ENCODE measurements at regions not wholly inside any gene's neighbourhood (a gene's known extent, or its start where the extent isn't known, plus 50 kb on each side); places are given as distances from the start of the nearest gene placed in this dataset.

DNA sequence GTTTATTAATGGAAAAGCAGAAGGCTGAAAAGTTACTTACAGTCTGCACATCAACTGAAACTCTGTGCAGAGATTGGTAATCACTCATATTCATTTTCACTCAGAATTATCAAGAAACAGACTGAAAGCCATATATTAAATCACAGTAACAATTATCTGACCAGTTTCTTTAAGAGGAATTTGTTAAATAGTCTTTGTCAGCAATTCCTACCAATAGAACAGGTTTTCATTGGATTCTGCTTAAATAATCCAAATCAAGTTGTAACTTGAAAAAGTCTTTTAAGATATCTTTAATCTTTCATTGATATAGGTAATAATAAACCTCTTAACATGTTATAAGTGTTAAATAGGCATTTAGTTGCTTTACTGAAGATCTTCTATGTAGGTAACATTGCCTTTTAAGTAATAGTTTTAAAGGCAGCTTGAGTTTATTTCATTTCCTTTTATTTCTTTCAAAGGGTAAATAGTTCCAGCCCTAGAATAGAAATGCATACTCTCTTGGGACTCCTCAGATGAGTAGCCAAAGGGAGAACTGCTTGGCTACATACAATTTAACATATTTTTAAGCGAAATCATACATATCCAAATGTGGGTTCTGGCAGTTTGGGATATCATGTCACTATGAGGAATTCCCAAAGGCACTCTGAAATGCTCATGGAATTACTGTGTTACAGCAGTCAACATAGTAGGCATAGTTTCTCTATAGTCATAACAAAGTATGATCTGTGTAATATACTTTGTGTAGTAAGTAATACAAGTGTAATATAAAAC, 326.0 kb upstream of the SPRY2 start:
- TF ChIP-seq, protein P1, sequence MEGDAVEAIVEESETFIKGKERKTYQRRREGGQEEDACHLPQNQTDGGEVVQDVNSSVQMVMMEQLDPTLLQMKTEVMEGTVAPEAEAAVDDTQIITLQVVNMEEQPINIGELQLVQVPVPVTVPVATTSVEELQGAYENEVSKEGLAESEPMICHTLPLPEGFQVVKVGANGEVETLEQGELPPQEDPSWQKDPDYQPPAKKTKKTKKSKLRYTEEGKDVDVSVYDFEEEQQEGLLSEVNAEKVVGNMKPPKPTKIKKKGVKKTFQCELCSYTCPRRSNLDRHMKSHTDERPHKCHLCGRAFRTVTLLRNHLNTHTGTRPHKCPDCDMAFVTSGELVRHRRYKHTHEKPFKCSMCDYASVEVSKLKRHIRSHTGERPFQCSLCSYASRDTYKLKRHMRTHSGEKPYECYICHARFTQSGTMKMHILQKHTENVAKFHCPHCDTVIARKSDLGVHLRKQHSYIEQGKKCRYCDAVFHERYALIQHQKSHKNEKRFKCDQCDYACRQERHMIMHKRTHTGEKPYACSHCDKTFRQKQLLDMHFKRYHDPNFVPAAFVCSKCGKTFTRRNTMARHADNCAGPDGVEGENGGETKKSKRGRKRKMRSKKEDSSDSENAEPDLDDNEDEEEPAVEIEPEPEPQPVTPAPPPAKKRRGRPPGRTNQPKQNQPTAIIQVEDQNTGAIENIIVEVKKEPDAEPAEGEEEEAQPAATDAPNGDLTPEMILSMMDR (conservative IDR thresholded peaks at IDR 0.05), result no peak
- no peak for TF ChIP-seq ZFX (IDR thresholded peaks at IDR 0.05)
- no peak overlapping the region for H3K27ac ChIP-seq

DNA sequence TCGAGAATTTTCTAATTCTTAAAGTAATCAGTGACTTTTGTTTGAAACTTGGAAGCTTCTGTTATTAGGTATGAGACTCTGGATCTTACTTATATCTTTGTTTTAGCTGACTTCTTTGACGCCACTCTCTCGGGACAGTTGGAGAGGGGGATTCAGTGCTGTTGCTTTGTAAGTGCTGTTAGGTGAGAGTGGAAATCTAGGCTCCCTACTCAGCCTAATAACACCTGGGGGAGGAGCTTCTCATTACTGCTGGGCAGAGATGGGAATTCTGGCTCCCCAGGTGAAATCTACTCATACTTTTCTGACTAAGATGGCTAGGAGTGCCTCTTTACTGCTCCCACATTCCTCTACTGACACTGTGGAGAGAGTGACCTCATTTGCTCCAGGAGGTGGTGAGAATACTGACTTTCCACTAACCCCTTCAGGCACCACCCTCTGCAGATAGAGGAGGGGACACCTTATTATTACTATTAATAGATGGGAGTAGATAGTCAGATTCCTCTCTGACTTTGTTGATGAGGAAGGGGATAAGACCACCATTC, 324.9 kb upstream of the SPRY2 start:
- H3K27ac ChIP-seq, result no peak overlapping the region
- no peak for TF ChIP-seq ZFX (IDR thresholded peaks at IDR 0.05)
- TF ChIP-seq, protein P1 (conservative IDR thresholded peaks at IDR 0.05), result no peak

DNA sequence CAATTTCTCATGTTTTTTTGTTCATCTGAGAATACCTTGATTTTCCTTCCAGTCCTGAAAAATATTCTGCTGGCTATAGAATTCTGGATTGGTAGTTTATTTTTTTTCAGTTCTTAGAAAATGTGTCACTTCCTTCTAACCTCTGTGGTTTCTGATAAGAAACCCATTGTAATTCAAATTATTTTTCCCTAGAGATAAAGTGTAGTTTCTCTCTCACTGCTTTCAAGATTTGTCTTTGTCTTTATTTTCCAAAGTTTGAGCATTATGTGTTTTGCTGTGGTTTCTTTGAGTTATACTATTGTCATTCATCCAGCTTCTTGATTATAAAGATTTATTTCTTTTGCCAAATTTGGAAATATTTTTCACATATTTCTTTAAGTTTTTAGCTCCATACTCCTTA, 324.0 kb upstream of the SPRY2 start:
- H3K27ac ChIP-seq, result no peak overlapping the region
- TF ChIP-seq, protein P1 (conservative IDR thresholded peaks at IDR 0.05), result no peak
- TF ChIP-seq ZFX (IDR thresholded peaks at IDR 0.05), result no peak

DNA sequence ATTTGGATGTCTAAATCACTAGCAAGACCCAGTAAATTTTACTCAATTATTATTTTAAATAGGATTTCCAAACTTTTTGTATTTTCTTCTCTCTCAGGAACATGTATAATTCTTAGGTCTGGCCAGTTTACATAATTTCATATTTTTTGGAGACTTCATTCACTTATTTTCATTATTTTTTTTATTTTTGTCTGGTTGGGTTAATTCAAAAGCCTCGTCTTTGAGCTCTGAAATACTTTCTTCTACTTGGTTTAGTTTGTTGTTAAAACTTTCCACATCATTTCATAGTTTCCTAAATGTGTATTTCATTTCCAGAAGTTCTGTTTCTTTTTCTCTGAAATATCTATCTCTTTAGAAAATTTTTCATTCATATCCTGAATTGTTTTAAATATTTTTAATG, 322.9 kb upstream of the SPRY2 start:
- no peak overlapping the region for H3K27ac ChIP-seq
- TF ChIP-seq ZFX (IDR thresholded peaks at IDR 0.05), result no peak
- TF ChIP-seq, protein P1 (conservative IDR thresholded peaks at IDR 0.05), result no peak

DNA sequence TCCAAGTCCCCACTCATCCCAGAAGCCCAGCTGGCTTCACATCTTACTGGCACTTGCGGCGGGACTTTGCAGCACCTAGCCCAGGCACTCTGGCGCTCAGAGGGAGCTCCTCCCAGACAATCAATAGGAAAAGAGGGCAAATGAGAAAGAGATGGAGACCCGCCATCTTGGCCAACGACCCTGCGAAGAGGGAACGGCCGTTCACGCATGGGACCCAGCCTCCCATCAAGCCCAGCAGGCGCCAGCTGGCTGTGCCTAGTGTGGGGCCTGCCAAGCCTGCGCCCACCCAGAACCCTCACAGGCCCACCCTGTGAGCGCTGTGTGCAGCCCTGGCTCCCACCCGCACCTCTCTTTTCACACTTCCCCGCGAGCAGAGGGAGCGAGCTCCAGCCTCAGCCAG, 317.8 kb upstream of the SPRY2 start:
- no peak for TF ChIP-seq ZFX (IDR thresholded peaks at IDR 0.05)
- TF ChIP-seq, protein P1 (conservative IDR thresholded peaks at IDR 0.05), result no peak
- H3K27ac ChIP-seq, result no peak overlapping the region

DNA sequence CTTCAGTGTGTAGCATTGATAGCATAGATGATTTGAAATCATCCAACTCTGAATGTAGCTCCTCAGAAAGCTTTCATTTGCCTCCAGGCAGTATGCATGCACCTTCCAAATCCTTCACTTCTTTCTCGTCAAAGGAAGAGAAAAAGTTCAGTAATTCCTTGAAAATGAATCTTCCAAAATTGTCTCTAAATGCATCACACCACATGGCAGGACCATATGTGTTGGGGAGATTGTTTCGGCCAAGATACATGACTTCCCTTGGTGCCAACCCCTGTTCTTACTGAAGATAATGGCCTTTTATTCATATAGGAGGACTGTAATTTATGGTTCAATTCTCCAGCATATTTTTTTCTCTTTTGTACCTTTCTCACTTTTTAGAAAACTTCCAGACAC, 315.6 kb upstream of the SPRY2 start:
- TF ChIP-seq, protein P1 (conservative IDR thresholded peaks at IDR 0.05), result no peak
- TF ChIP-seq ZFX (IDR thresholded peaks at IDR 0.05), result no peak
- no peak overlapping the region for H3K27ac ChIP-seq

DNA sequence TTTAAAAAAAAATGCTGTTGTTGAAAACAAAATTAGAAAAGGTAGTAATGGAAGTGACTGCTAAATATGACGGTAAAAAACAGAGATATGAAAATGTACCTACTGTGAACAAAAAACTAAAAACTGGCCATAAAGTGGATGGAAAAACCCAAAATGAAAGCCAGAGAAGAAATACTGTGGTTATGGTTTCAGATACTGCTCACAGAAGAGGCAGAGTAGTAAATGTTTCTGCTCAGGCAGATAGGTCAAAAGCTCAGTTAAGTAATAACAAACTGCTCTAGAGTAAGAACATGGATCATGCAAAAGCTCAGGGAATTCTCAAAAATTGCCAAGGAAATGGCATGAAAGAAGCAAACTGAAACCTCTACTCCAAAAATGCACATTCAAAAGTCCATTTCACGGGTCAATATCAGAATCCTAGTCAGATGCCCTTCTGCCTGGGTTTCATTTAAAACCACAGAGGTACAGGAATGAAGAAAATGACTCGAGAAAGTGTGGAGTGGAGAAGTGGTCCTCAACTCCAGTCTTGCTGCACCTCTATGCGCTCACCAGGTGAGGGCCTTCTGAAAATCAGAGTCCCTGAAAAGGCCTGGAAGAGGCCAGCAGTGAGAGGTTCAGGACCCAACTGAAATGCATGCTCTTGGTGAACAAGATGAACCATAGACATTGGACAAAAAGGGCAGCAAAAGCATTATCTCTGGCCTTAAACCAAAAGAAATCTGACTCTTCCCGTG, 315.0 kb upstream of the SPRY2 start:
- no peak for TF ChIP-seq ZFX (IDR thresholded peaks at IDR 0.05)
- no peak overlapping the region for H3K27ac ChIP-seq
